ENCODE measurements at regions not wholly inside any gene's neighbourhood (a gene's known extent, or its start where the extent isn't known, plus 50 kb on each side); places are given as distances from the start of the nearest gene placed in this dataset.
A peak's percentile ranks its signal among the peaks of the same experiment; 100 is the strongest.
"Not testable (repeated sequence)": the region's sequence is repeated elsewhere in the genome, so short reads cannot be mapped to it uniquely, and the experiment has no call there.

- DNase-seq: peak; percentile 43
Measured at GRCh38 chr14:81765651-81766275, 232.1 kb upstream of the SEL1L start.

GRCh38 chr14:81766321-81766915, 232.8 kb upstream of the SEL1L start:
- DNase-seq: peak; percentile 57

GRCh38 chr14:81767266-81767995, 233.8 kb upstream of the SEL1L start:
- DNase-seq: peak; percentile 43

GRCh38 chr14:81771651-81772275, 238.1 kb upstream of the SEL1L start:
- DNase-seq: no peak

GRCh38 chr14:81772381-81772780, 238.7 kb upstream of the SEL1L start:
- peak; percentile 69 for DNase-seq

- DNase-seq: no peak
Measured at GRCh38 chr14:81776531-81776930, 242.9 kb upstream of the SEL1L start.

- not testable (repeated sequence) for DNase-seq
Measured at GRCh38 chr14:81781798-81782197, 248.1 kb upstream of the SEL1L start.

- no peak for DNase-seq
Measured at GRCh38 chr14:81784084-81784483, 250.4 kb upstream of the SEL1L start.

GRCh38 chr14:81797315-81797714, 263.7 kb upstream of the SEL1L start:
- no peak for DNase-seq

- DNase-seq: no peak
Measured at GRCh38 chr14:81801921-81802320, 268.3 kb upstream of the SEL1L start.

GRCh38 chr14:81802341-81802740, 268.7 kb upstream of the SEL1L start:
- DNase-seq: no peak

GRCh38 chr14:81805785-81806184, 272.1 kb upstream of the SEL1L start:
- no peak for DNase-seq

GRCh38 chr14:81811705-81812269, 278.1 kb upstream of the SEL1L start:
- DNase-seq: no peak

- no peak for DNase-seq
Measured at GRCh38 chr14:81818271-81818670, 284.6 kb upstream of the SEL1L start.

GRCh38 chr14:81819344-81819743, 285.7 kb upstream of the SEL1L start:
- DNase-seq: no peak

- no peak for DNase-seq
Measured at GRCh38 chr14:81819910-81820309, 286.3 kb upstream of the SEL1L start.

- DNase-seq: no peak
Measured at GRCh38 chr14:81826081-81826480, 292.4 kb upstream of the SEL1L start.

- no peak for DNase-seq
Measured at GRCh38 chr14:81829447-81829846, 295.8 kb upstream of the SEL1L start.

GRCh38 chr14:81831128-81831820, 297.6 kb upstream of the SEL1L start:
- DNase-seq: no peak

- no peak for DNase-seq
Measured at GRCh38 chr14:81834308-81834707, 300.7 kb upstream of the SEL1L start.

- no peak for DNase-seq
Measured at GRCh38 chr14:81837304-81837703, 303.7 kb upstream of the SEL1L start.

GRCh38 chr14:81839056-81839455, 305.4 kb upstream of the SEL1L start:
- no peak for DNase-seq

GRCh38 chr14:81841346-81841745, 307.7 kb upstream of the SEL1L start:
- DNase-seq: no peak
